Uterus (tissue), 2 donors: ENCODE measurements at regions not wholly inside any gene's neighbourhood (a gene's known extent, or its start where the extent isn't known, plus 50 kb on each side); places are given as distances from the start of the nearest gene placed in this dataset.

Experiments
- POLR2A ChIP-seq, 2 donors: fragments of 450-650 bp; IDR thresholded peaks; one replicate each; pipeline ENCODE4 v1.6.1; 2016; ENCODE audit warnings: antibody characterized with exemption in 2 of 2, mild to moderate bottlenecking in 1 of 2, moderate library complexity in 1 of 2
- TF ChIP-seq, protein P1 (sequence below), 4 experiments: fragments of 200-600 bp in 2 of 4; fragments of 450-650 bp in 2 of 4; sonication (generic) in 2 of 4; IDR thresholded peaks; one replicate each; pipeline ENCODE4 v1.5.1; 2016 to 2019; ENCODE audit warnings: antibody characterized with exemption in 4 of 4, mild to moderate bottlenecking in 2 of 4, moderate library complexity in 1 of 4

DNA sequence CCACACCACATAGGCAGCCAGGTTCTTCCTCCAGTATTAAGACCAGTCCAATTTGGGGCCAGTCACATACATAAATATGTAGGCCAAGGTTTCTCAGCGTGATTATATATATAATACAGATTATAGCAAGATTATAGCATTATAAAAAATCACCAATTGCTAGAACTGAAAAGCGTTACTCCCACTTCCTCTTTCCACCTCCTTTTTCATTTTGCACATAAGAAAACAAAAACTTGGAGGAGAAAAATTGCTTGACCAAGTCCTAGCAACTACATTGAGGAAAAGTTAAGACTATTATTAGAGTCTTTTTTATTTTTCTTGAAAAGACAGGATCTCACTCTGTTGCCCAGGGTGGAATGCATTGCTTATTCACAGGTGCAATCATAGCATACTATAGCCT, 262.7 kb upstream of the KCNN2 start:
- TF ChIP-seq, protein P1, sequence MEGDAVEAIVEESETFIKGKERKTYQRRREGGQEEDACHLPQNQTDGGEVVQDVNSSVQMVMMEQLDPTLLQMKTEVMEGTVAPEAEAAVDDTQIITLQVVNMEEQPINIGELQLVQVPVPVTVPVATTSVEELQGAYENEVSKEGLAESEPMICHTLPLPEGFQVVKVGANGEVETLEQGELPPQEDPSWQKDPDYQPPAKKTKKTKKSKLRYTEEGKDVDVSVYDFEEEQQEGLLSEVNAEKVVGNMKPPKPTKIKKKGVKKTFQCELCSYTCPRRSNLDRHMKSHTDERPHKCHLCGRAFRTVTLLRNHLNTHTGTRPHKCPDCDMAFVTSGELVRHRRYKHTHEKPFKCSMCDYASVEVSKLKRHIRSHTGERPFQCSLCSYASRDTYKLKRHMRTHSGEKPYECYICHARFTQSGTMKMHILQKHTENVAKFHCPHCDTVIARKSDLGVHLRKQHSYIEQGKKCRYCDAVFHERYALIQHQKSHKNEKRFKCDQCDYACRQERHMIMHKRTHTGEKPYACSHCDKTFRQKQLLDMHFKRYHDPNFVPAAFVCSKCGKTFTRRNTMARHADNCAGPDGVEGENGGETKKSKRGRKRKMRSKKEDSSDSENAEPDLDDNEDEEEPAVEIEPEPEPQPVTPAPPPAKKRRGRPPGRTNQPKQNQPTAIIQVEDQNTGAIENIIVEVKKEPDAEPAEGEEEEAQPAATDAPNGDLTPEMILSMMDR (IDR thresholded peaks at IDR 0.05) = no peak
- TF ChIP-seq POLR2A (IDR thresholded peaks at IDR 0.05) = no peak
